ENCODE measurements at regions not wholly inside any gene's neighbourhood (a gene's known extent, or its start where the extent isn't known, plus 50 kb on each side); places are given as distances from the start of the nearest gene placed in this dataset.

- Histone ChIP-seq H3K27me3 (ENCODE audit: low read length) (no peaks in the 10 kb centered on the region), H3K4me3 (ENCODE audit: insufficient read depth, low read length, poor library complexity, severe bottlenecking) (no peak overlapping the region), H3K4me2 (ENCODE audit: low read depth, low read length, poor library complexity, severe bottlenecking) (no peak overlapping the region), H4K20me1 (ENCODE audit: low read depth, low read length) (no peaks in the 10 kb centered on the region), H3K36me3 (ENCODE audit: low read length) (no peaks in the 10 kb centered on the region), H3K9me3 (ENCODE audit: insufficient read depth, low read length) (no peaks in the 10 kb centered on the region), H3K79me2 (ENCODE audit: insufficient read depth, low read length) (no peaks in the 10 kb centered on the region), H3F3A (ENCODE audit: insufficient read depth) (no peaks in the 10 kb centered on the region), H3K9ac (ENCODE audit: low read length) (no peak overlapping the region), H3K27ac (ENCODE audit: low read depth, low read length) (no peak overlapping the region), H3K9me2 (replicated peaks; ENCODE audit: insufficient read depth, low read length) (no peaks in the 10 kb centered on the region), H2AFZ (ENCODE audit: low read depth, low read length, severe bottlenecking) (no peak overlapping the region)
- TF ChIP-seq, protein P1, sequence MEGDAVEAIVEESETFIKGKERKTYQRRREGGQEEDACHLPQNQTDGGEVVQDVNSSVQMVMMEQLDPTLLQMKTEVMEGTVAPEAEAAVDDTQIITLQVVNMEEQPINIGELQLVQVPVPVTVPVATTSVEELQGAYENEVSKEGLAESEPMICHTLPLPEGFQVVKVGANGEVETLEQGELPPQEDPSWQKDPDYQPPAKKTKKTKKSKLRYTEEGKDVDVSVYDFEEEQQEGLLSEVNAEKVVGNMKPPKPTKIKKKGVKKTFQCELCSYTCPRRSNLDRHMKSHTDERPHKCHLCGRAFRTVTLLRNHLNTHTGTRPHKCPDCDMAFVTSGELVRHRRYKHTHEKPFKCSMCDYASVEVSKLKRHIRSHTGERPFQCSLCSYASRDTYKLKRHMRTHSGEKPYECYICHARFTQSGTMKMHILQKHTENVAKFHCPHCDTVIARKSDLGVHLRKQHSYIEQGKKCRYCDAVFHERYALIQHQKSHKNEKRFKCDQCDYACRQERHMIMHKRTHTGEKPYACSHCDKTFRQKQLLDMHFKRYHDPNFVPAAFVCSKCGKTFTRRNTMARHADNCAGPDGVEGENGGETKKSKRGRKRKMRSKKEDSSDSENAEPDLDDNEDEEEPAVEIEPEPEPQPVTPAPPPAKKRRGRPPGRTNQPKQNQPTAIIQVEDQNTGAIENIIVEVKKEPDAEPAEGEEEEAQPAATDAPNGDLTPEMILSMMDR (IDR thresholded peaks at IDR 0.05; ENCODE audit: insufficient read depth, low read length, poor library complexity, severe bottlenecking) = no peak
- TF ChIP-seq EZH2phosphoT487 (conservative IDR thresholded peaks at IDR 0.05; ENCODE audit: low read length) = no peak
These were observed 141.8 kb downstream of the SIM1 start for GRCh38 chr6:100322886-100323285.

DNA sequence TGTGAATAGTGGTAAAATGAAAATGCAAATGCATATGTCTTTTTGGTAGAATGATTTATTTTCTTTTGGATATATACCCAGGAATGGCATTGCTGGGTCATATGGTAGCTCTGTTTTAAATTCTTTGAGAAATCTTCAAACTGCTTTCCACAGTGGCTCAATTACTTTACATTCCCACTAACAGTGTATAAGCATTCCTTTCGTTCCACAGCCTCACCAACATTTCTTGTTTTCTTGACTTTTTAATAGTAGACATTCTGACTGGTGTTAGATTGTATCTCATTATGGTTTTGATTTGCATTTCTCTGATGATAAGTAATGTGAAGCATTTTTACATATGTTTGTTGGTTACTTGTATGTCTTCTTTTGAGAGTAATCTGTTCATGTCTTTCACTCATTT is 144.0 kb downstream of the SIM1 start:
- Histone ChIP-seq H2AFZ (ENCODE audit: low read depth, low read length, severe bottlenecking) (no peak overlapping the region), H3K9me3 (ENCODE audit: insufficient read depth, low read length) (no peaks in the 10 kb centered on the region), H3K9ac (ENCODE audit: low read length) (no peak overlapping the region), H3K79me2 (ENCODE audit: insufficient read depth, low read length) (no peaks in the 10 kb centered on the region), H4K20me1 (ENCODE audit: low read depth, low read length) (no peaks in the 10 kb centered on the region), H3K27me3 (ENCODE audit: low read length) (no peaks in the 10 kb centered on the region), H3K27ac (ENCODE audit: low read depth, low read length) (no peak overlapping the region), H3K9me2 (replicated peaks; ENCODE audit: insufficient read depth, low read length) (no peaks in the 10 kb centered on the region), H3F3A (ENCODE audit: insufficient read depth) (no peaks in the 10 kb centered on the region), H3K4me3 (ENCODE audit: insufficient read depth, low read length, poor library complexity, severe bottlenecking) (no peak overlapping the region), H3K4me2 (ENCODE audit: low read depth, low read length, poor library complexity, severe bottlenecking) (no peak overlapping the region), H3K36me3 (ENCODE audit: low read length) (no peaks in the 10 kb centered on the region)
- TF ChIP-seq, protein P1 (IDR thresholded peaks at IDR 0.05; ENCODE audit: insufficient read depth, low read length, poor library complexity, severe bottlenecking) = no peak
- TF ChIP-seq EZH2phosphoT487 (conservative IDR thresholded peaks at IDR 0.05; ENCODE audit: low read length) = no peak

DNA sequence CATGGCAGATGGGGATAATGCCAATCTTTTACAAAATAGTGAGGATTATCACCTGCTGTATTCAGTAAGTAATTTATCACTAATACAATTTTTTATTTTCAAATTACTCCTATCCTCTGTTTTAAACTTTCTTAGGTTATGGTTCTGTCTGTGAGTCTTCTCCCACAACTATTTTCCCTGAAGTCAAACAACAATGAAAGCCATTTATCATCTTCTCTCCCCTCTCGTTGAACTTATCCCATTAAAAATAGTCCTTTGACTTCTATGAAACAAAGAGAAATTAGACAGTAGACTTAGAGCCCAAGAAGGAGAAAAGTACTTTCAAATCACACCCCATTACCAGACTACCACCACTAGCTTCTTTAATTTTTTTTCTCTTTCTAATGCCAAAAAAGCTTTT is 147.7 kb downstream of the SIM1 start:
- Histone ChIP-seq H3K4me3 (ENCODE audit: insufficient read depth, low read length, poor library complexity, severe bottlenecking) (no peak overlapping the region), H3K27me3 (ENCODE audit: low read length) (no peaks in the 10 kb centered on the region), H3F3A (ENCODE audit: insufficient read depth) (no peaks in the 10 kb centered on the region), H3K79me2 (ENCODE audit: insufficient read depth, low read length) (no peaks in the 10 kb centered on the region), H3K9me2 (replicated peaks; ENCODE audit: insufficient read depth, low read length) (no peaks in the 10 kb centered on the region), H3K4me2 (ENCODE audit: low read depth, low read length, poor library complexity, severe bottlenecking) (no peak overlapping the region), H4K20me1 (ENCODE audit: low read depth, low read length) (no peaks in the 10 kb centered on the region), H2AFZ (ENCODE audit: low read depth, low read length, severe bottlenecking) (no peak overlapping the region), H3K9ac (ENCODE audit: low read length) (no peak overlapping the region), H3K9me3 (ENCODE audit: insufficient read depth, low read length) (no peaks in the 10 kb centered on the region), H3K27ac (ENCODE audit: low read depth, low read length) (no peak overlapping the region), H3K36me3 (ENCODE audit: low read length) (no peaks in the 10 kb centered on the region)
- TF ChIP-seq, protein P1 (IDR thresholded peaks at IDR 0.05; ENCODE audit: insufficient read depth, low read length, poor library complexity, severe bottlenecking) = no peak
- no peak for TF ChIP-seq EZH2phosphoT487 (conservative IDR thresholded peaks at IDR 0.05; ENCODE audit: low read length)
